ENCODE measurements at regions not wholly inside any gene's neighbourhood (a gene's known extent, or its start where the extent isn't known, plus 50 kb on each side); places are given as distances from the start of the nearest gene placed in this dataset.
"Not testable (repeated sequence)": the region's sequence is repeated elsewhere in the genome, so short reads cannot be mapped to it uniquely, and the experiment has no call there.

DNA sequence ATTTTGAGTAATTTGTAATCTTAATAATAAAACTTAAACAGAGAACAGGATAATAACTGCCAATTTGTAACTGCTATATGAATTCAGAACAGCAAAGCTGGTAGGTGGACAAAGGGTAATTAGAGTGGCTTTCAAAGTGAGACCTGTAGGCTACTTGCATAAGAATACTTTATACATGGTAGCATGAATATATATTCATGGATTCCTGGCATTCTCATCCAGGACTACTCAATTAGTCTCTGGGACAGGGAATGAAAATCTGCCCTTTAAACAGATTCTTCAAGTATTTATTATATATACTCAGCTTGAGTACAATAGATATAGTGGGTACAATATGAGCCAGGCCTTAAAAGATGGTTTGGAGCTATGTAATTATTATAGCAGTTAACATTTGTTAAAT lies 419.9 kb downstream of the PIK3C3 start:
- Histone ChIP-seq H3K36me3 (no peaks in the 10 kb centered on the region), H3K9me3 (no peaks in the 10 kb centered on the region), H3K27ac (no peak overlapping the region), H3K27me3 (no peaks in the 10 kb centered on the region), H3K4me3 (no peak overlapping the region), H3K4me1 (no peaks in the 10 kb centered on the region)
- intact Hi-C loops (cut with DNase I) = no loop called here
- TF ChIP-seq, protein P1, sequence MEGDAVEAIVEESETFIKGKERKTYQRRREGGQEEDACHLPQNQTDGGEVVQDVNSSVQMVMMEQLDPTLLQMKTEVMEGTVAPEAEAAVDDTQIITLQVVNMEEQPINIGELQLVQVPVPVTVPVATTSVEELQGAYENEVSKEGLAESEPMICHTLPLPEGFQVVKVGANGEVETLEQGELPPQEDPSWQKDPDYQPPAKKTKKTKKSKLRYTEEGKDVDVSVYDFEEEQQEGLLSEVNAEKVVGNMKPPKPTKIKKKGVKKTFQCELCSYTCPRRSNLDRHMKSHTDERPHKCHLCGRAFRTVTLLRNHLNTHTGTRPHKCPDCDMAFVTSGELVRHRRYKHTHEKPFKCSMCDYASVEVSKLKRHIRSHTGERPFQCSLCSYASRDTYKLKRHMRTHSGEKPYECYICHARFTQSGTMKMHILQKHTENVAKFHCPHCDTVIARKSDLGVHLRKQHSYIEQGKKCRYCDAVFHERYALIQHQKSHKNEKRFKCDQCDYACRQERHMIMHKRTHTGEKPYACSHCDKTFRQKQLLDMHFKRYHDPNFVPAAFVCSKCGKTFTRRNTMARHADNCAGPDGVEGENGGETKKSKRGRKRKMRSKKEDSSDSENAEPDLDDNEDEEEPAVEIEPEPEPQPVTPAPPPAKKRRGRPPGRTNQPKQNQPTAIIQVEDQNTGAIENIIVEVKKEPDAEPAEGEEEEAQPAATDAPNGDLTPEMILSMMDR (IDR thresholded peaks at IDR 0.05) = no peak
- TF ChIP-seq POLR2A (IDR thresholded peaks at IDR 0.05) = no peak
- ATAC-seq = no peak
- no peak for DNase-seq

DNA sequence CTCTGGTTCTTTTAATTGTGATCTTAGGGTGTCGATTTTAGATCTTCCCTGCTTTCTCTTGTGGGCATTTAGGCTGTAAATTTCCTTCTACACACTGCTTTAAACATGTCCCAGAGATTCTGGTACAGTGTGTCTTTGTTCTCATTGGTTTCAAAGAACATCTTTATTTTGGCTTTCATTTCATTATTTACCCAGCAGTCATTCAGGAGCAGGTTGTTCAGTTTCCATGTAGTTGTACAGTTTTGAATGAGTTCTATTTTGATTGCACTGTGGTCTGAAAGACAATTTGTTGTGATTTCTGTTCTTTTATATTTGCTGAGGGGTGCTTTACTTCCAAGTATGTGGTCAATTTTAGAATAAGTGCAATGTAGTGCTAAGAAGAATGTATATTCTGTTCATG lies 423.8 kb downstream of the PIK3C3 start:
- H3K4me1 ChIP-seq; H3K36me3 ChIP-seq; DNase-seq; intact Hi-C loops (cut with DNase I); H3K27ac ChIP-seq; H3K4me3 ChIP-seq; H3K27me3 ChIP-seq; H3K9me3 ChIP-seq: not testable (repeated sequence)
- peak in 2 of 4 donors; percentile 30 to 36 for ATAC-seq
- 32% methylated on average over 1 of the region's 1 CpG for WGBS (ENCODE audit: insufficient coverage, low coverage, low lambda C conversion rate, missing lambda C conversion rate)

- ATAC-seq; intact Hi-C loops (cut with DNase I): not testable (repeated sequence)
Measured at GRCh38 chr18:42381236-42381635, 426.2 kb downstream of the PIK3C3 start.

GRCh38 chr18:42392416-42392815 lies 437.4 kb downstream of the PIK3C3 start:
- no peaks in the 10 kb centered on the region for H3K36me3 ChIP-seq
- DNase-seq = no peak
- no peak for TF ChIP-seq POLR2A (IDR thresholded peaks at IDR 0.05)
- H3K4me3 ChIP-seq = no peak overlapping the region
- H3K9me3 ChIP-seq = no peaks in the 10 kb centered on the region
- no peak overlapping the region for H3K27ac ChIP-seq
- WGBS (ENCODE audit: insufficient coverage, low coverage, low lambda C conversion rate, missing lambda C conversion rate) = 42% methylated on average over 1 of the region's 1 CpG
- peak in 1 of 4 donors; percentile 60 for ATAC-seq
- intact Hi-C loops (cut with DNase I) = no loop called here
- H3K4me1 ChIP-seq = no peaks in the 10 kb centered on the region
- H3K27me3 ChIP-seq = no peaks in the 10 kb centered on the region

More at GRCh38 chr18:42381236-42381635, 426.2 kb downstream of the PIK3C3 start:
- 80% methylated on average over 1 of the region's 8 CpGs for WGBS (ENCODE audit: insufficient coverage, low coverage, low lambda C conversion rate, missing lambda C conversion rate)
- H3K9me3 ChIP-seq, H3K36me3 ChIP-seq, H3K27me3 ChIP-seq, H3K27ac ChIP-seq, H3K4me1 ChIP-seq, H3K4me3 ChIP-seq, DNase-seq: not testable (repeated sequence)

- intact Hi-C loops (cut with DNase I) = no loop called here
- no peak overlapping the region for H3K27ac ChIP-seq
- WGBS (ENCODE audit: insufficient coverage, low coverage, low lambda C conversion rate, missing lambda C conversion rate) = 71% methylated on average over 3 of the region's 3 CpGs
- no peak for DNase-seq
- ATAC-seq = no peak
- no peaks in the 10 kb centered on the region for H3K36me3 ChIP-seq
- no peaks in the 10 kb centered on the region for H3K27me3 ChIP-seq
- no peaks in the 10 kb centered on the region for H3K4me1 ChIP-seq
- H3K9me3 ChIP-seq = no peaks in the 10 kb centered on the region
- H3K4me3 ChIP-seq = no peak overlapping the region
- TF ChIP-seq, protein P1 (IDR thresholded peaks at IDR 0.05) = no peak
- no peak for TF ChIP-seq POLR2A (IDR thresholded peaks at IDR 0.05)
Measured at GRCh38 chr18:42392926-42393325, 437.9 kb downstream of the PIK3C3 start.

GRCh38 chr18:42394238-42394637 lies 439.2 kb downstream of the PIK3C3 start:
- TF ChIP-seq, protein P1 (IDR thresholded peaks at IDR 0.05) = no peak
- no peak for TF ChIP-seq POLR2A (IDR thresholded peaks at IDR 0.05)
- intact Hi-C loops (cut with DNase I) = no loop called here
- no peak for DNase-seq
- H3K4me3 ChIP-seq = no peak overlapping the region
- no peaks in the 10 kb centered on the region for H3K36me3 ChIP-seq
- no peak for ATAC-seq
- H3K27ac ChIP-seq = no peak overlapping the region
- no peaks in the 10 kb centered on the region for H3K9me3 ChIP-seq
- no peaks in the 10 kb centered on the region for H3K27me3 ChIP-seq
- H3K4me1 ChIP-seq = no peaks in the 10 kb centered on the region
